Liver (tissue), 7 donors: ENCODE measurements at regions not wholly inside any gene's neighbourhood (a gene's known extent, or its start where the extent isn't known, plus 50 kb on each side); places are given as distances from the start of the nearest gene placed in this dataset.

Experiments
- DNase-seq: peaks from one replicate; pipeline ENCODE4 v3.0.0-alpha.2; 2017; ENCODE audit warnings: low spot score
- H3K27ac ChIP-seq, 2 donors: one replicate each; pipeline ENCODE4 v1.7.0; 2013; ENCODE audit warnings: inconsistent platforms in 2 of 2, low read length in 2 of 2, control low read depth in 1 of 2, low read depth in 1 of 2, mild to moderate bottlenecking in 1 of 2
- H3K27me3 ChIP-seq, 4 donors: one replicate each; pipeline versions ENCODE4 v1.6.1 to v1.7.0; 2013; ENCODE audit warnings: low read length in 3 of 4, inconsistent platforms in 1 of 4, mild to moderate bottlenecking in 1 of 4, moderate library complexity in 1 of 4; ENCODE audit not compliant: control insufficient read depth in 4 of 4, insufficient read depth in 4 of 4
- H3K36me3 ChIP-seq, 4 donors: one replicate each; pipeline versions ENCODE4 v1.6.1 to v1.7.0; 2013; ENCODE audit warnings: low read length in 3 of 4, mild to moderate bottlenecking in 3 of 4, low read depth in 1 of 4, moderate library complexity in 1 of 4; ENCODE audit not compliant: control insufficient read depth in 4 of 4, insufficient read depth in 3 of 4
- H3K4me1 ChIP-seq, 4 donors: one replicate each; pipeline versions ENCODE4 v1.6.1 to v1.7.0; 2013; ENCODE audit warnings: low read length in 3 of 4, mild to moderate bottlenecking in 3 of 4, moderate library complexity in 1 of 4; ENCODE audit not compliant: control insufficient read depth in 4 of 4, insufficient read depth in 4 of 4
- H3K4me3 ChIP-seq, 3 donors: one replicate each; pipeline versions ENCODE4 v1.6.1 to v1.7.0; 2013; ENCODE audit warnings: low read length in 3 of 3, control low read depth in 1 of 3, low read depth in 1 of 3, mild to moderate bottlenecking in 1 of 3
- H3K9ac ChIP-seq, 2 donors: one replicate each; pipeline ENCODE4 v1.7.0; 2013; ENCODE audit warnings: low read length in 2 of 2, mild to moderate bottlenecking in 2 of 2, moderate library complexity in 2 of 2, control low read depth in 1 of 2, low read depth in 1 of 2
- H3K9me3 ChIP-seq, 4 donors: one replicate each; pipeline versions ENCODE4 v1.6.1 to v1.7.0; 2013; ENCODE audit warnings: low read length in 3 of 4; ENCODE audit not compliant: control insufficient read depth in 4 of 4
- ATF3 ChIP-seq: IDR thresholded peaks from 2 replicates; pipeline ENCODE4 v1.6.1; 2016; ENCODE audit warnings: antibody characterized with exemption
- CTCF ChIP-seq: fragments of 150-350 bp; IDR thresholded peaks from 2 replicates; pipeline ENCODE4 v1.5.1; 2017; ENCODE audit warnings: improper control_type of control experiment, low read depth, low read length; ENCODE audit not compliant: missing input control
- EGR1 ChIP-seq, 2 donors: IDR thresholded peaks; 2 replicates each; pipeline ENCODE4 v1.6.1; 2016 to 2018; ENCODE audit warnings: antibody characterized with exemption in 2 of 2, low read depth in 2 of 2
- FOXA1 ChIP-seq: IDR thresholded peaks from 2 replicates; pipeline ENCODE4 v1.6.1; 2016; ENCODE audit warnings: antibody characterized with exemption
- FOXA2 ChIP-seq: IDR thresholded peaks from 2 replicates; pipeline ENCODE4 v1.6.1; 2016; ENCODE audit warnings: antibody characterized with exemption
- GABPA ChIP-seq, 2 donors: IDR thresholded peaks in 1 of 2; conservative IDR thresholded peaks in 1 of 2; 2 replicates each; pipeline ENCODE4 v1.6.1; 2016; ENCODE audit warnings: antibody characterized with exemption in 2 of 2, mild to moderate bottlenecking in 1 of 2, moderate library complexity in 1 of 2
- HNF4A ChIP-seq, 2 donors: conservative IDR thresholded peaks; 2 replicates each; pipeline ENCODE4 v1.6.1; 2016; ENCODE audit warnings: antibody characterized with exemption in 2 of 2, mild to moderate bottlenecking in 2 of 2
- HNF4G ChIP-seq: IDR thresholded peaks from 2 replicates; pipeline ENCODE4 v1.6.1; 2016; ENCODE audit warnings: antibody characterized with exemption
- JUND ChIP-seq, 2 donors: IDR thresholded peaks; 2 replicates each; pipeline ENCODE4 v1.6.1; 2016; ENCODE audit warnings: antibody characterized with exemption in 2 of 2
- MAX ChIP-seq: IDR thresholded peaks from 2 replicates; pipeline ENCODE4 v1.6.1; 2016; ENCODE audit warnings: antibody characterized with exemption
- NR2F2 ChIP-seq: IDR thresholded peaks from 2 replicates; pipeline ENCODE4 v1.6.1; 2016; ENCODE audit warnings: antibody characterized with exemption
- RAD21 ChIP-seq, 2 donors: IDR thresholded peaks; 2 replicates each; pipeline ENCODE4 v1.6.1; 2016; ENCODE audit warnings: antibody characterized with exemption in 2 of 2, mild to moderate bottlenecking in 2 of 2
- REST ChIP-seq: IDR thresholded peaks from 2 replicates; pipeline ENCODE4 v1.6.1; 2016; ENCODE audit warnings: antibody characterized with exemption, mild to moderate bottlenecking
- RXRA ChIP-seq, 2 donors: IDR thresholded peaks; 2 replicates each; pipeline ENCODE4 v1.6.1; 2017 to 2018; ENCODE audit warnings: antibody characterized with exemption in 2 of 2, mild to moderate bottlenecking in 1 of 2
- SP1 ChIP-seq: IDR thresholded peaks from 2 replicates; pipeline ENCODE4 v1.6.1; 2018; ENCODE audit warnings: antibody characterized with exemption, mild to moderate bottlenecking
- TAF1 ChIP-seq: conservative IDR thresholded peaks from 2 replicates; pipeline ENCODE4 v1.6.1; 2016; ENCODE audit warnings: antibody characterized with exemption, mild to moderate bottlenecking
- YY1 ChIP-seq: IDR thresholded peaks from 2 replicates; pipeline ENCODE4 v1.6.1; 2016; ENCODE audit warnings: antibody characterized with exemption, mild to moderate bottlenecking
- ZBTB33 ChIP-seq: IDR thresholded peaks from 2 replicates; pipeline ENCODE4 v1.6.1; 2016; ENCODE audit warnings: antibody characterized with exemption
- donor health status: healthy.
- donor health status: healthy.
- donor health status: healthy.
- donor health status: healthy.

GRCh38 chr2:160731856-160732255 lies 238.2 kb upstream of the RBMS1 start:
- no peak overlapping the region for H3K4me3 ChIP-seq
- no peak for TF ChIP-seq MAX
- no peak for TF ChIP-seq TAF1
- no peak for TF ChIP-seq RXRA (IDR thresholded peaks at IDR 0.05)
- no peak for TF ChIP-seq RAD21 (IDR thresholded peaks at IDR 0.05)
- TF ChIP-seq GABPA (IDR thresholded peaks at IDR 0.05 in 1 of 2, conservative IDR thresholded peaks at IDR 0.05 in 1 of 2), result no peak
- TF ChIP-seq ZBTB33, result no peak
- TF ChIP-seq EGR1 (IDR thresholded peaks at IDR 0.05; ENCODE audit: low read depth in 2 of 2), result no peak
- TF ChIP-seq REST, result no peak
- TF ChIP-seq ATF3, result no peak
- TF ChIP-seq HNF4A (conservative IDR thresholded peaks at IDR 0.05), result no peak
- TF ChIP-seq JUND (IDR thresholded peaks at IDR 0.05), result no peak
- TF ChIP-seq CTCF, result no peak
- no peak for TF ChIP-seq NR2F2
- TF ChIP-seq FOXA2, result no peak
- TF ChIP-seq FOXA1, result no peak
- TF ChIP-seq HNF4G, result no peak
- no peak for TF ChIP-seq SP1
- TF ChIP-seq YY1, result no peak
- no peaks in the 10 kb centered on the region for H3K4me1 ChIP-seq
- H3K36me3 ChIP-seq, result no peaks in the 10 kb centered on the region
- peaks cover 0 to 4% (median 0%) of the 10 kb centered on the region in 4 donors for H3K27me3 ChIP-seq
- DNase-seq, result no peak
- no peaks in the 10 kb centered on the region for H3K9me3 ChIP-seq
- H3K27ac ChIP-seq, result no peak overlapping the region
- H3K9ac ChIP-seq, result no peak overlapping the region

- no peaks in the 10 kb centered on the region for H3K36me3 ChIP-seq
- H3K4me3 ChIP-seq, result no peak overlapping the region
- H3K27ac ChIP-seq, result no peak overlapping the region
- no peaks in the 10 kb centered on the region for H3K27me3 ChIP-seq
- no peak overlapping the region for H3K9ac ChIP-seq
- H3K9me3 ChIP-seq, result no peaks in the 10 kb centered on the region
- TF ChIP-seq REST (no peak), JUND (IDR thresholded peaks at IDR 0.05) (no peak), GABPA (IDR thresholded peaks at IDR 0.05 in 1 of 2, conservative IDR thresholded peaks at IDR 0.05 in 1 of 2) (no peak), YY1 (no peak), ATF3 (no peak)
- H3K4me1 ChIP-seq, result no peaks in the 10 kb centered on the region
- no peak for DNase-seq
Measured at GRCh38 chr2:160735696-160736095, 242.1 kb upstream of the RBMS1 start.
